ENCODE measurements at regions not wholly inside any gene's neighbourhood (a gene's known extent, or its start where the extent isn't known, plus 50 kb on each side); places are given as distances from the start of the nearest gene placed in this dataset.

DNA sequence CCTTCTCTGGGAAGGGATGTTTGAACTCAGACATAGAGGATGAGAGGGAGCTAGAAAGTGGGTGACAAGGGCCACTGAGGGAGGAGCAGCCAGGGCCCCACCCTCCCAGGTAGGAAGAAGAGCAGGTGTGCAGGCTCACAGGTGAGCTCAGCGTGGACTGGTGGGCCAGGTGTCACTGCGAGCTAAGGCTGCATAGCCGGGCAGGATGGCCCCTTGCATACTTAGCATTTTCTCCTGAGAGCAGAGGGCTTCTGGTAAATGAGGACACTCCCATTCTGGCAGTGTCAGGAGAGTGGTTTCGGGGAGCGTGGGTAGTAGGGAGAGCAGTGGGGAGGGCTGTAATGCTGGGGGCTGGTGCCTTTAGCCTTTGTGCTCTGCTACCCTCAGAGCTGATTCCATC lies 843.4 kb downstream of the TBC1D22A start:
- peaks cover 10% of the 10 kb centered on the region for H3K36me3 Mint-ChIP-seq (ENCODE audit: low read depth)
- peaks cover 5% of the 10 kb centered on the region for H3K27me3 Mint-ChIP-seq (ENCODE audit: insufficient read depth, low read depth, poor library complexity)
- Histone ChIP-seq H2AFZ (no peak overlapping the region), H4K20me1 (replicated peaks; ENCODE audit: insufficient read depth) (no peaks in the 10 kb centered on the region), H3K27ac (ENCODE audit: low read depth) (no peak overlapping the region), H3K27me3 (ENCODE audit: insufficient read depth) (no peaks in the 10 kb centered on the region), H3K9me2 (ENCODE audit: insufficient read depth) (no peaks in the 10 kb centered on the region), H3K36me3 (ENCODE audit: insufficient read depth) (peaks cover 3% of the 10 kb centered on the region; the same call in 1 of the 2 replicates), H3K4me3 (no peak overlapping the region), H3F3A (replicated peaks; ENCODE audit: low read depth) (no peaks in the 10 kb centered on the region), H3K79me2 (replicated peaks; ENCODE audit: insufficient read depth) (no peaks in the 10 kb centered on the region), H3K4me2 (no peak overlapping the region), H3K4me1 (ENCODE audit: insufficient read depth) (no peaks in the 10 kb centered on the region)
- TF ChIP-seq, protein P1, sequence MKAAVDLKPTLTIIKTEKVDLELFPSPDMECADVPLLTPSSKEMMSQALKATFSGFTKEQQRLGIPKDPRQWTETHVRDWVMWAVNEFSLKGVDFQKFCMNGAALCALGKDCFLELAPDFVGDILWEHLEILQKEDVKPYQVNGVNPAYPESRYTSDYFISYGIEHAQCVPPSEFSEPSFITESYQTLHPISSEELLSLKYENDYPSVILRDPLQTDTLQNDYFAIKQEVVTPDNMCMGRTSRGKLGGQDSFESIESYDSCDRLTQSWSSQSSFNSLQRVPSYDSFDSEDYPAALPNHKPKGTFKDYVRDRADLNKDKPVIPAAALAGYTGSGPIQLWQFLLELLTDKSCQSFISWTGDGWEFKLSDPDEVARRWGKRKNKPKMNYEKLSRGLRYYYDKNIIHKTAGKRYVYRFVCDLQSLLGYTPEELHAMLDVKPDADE (IDR thresholded peaks at IDR 0.05) = no peak
- TF ChIP-seq REST (IDR thresholded peaks at IDR 0.05; ENCODE audit: unreplicated experiment) (no peak), EZH2 (IDR thresholded peaks at IDR 0.05; ENCODE audit: low read depth, unreplicated experiment) (no peak), CREB1 (CRISPR knock-in tag; IDR thresholded peaks at IDR 0.05; ENCODE audit: low read depth) (no peak), EZH2phosphoT487 (IDR thresholded peaks at IDR 0.05; ENCODE audit: unreplicated experiment) (no peak), CTCF (conservative IDR thresholded peaks at IDR 0.05; ENCODE audit: low read depth in 2 of 2) (no peak), STAT1 (IDR thresholded peaks at IDR 0.05; ENCODE audit: unreplicated experiment) (no peak), POLR2AphosphoS5 (IDR thresholded peaks at IDR 0.05; ENCODE audit: low read depth) (no peak), ZNF114 (CRISPR knock-in tag; IDR thresholded peaks at IDR 0.05) (no peak), ZNF331 (CRISPR knock-in tag; IDR thresholded peaks at IDR 0.05; ENCODE audit: low read depth) (no peak), NANOG (IDR thresholded peaks at IDR 0.05; ENCODE audit: borderline replicate concordance) (no peak), JUNB (IDR thresholded peaks at IDR 0.05; ENCODE audit: unreplicated experiment) (no peak)
- TF ChIP-seq, protein P2, sequence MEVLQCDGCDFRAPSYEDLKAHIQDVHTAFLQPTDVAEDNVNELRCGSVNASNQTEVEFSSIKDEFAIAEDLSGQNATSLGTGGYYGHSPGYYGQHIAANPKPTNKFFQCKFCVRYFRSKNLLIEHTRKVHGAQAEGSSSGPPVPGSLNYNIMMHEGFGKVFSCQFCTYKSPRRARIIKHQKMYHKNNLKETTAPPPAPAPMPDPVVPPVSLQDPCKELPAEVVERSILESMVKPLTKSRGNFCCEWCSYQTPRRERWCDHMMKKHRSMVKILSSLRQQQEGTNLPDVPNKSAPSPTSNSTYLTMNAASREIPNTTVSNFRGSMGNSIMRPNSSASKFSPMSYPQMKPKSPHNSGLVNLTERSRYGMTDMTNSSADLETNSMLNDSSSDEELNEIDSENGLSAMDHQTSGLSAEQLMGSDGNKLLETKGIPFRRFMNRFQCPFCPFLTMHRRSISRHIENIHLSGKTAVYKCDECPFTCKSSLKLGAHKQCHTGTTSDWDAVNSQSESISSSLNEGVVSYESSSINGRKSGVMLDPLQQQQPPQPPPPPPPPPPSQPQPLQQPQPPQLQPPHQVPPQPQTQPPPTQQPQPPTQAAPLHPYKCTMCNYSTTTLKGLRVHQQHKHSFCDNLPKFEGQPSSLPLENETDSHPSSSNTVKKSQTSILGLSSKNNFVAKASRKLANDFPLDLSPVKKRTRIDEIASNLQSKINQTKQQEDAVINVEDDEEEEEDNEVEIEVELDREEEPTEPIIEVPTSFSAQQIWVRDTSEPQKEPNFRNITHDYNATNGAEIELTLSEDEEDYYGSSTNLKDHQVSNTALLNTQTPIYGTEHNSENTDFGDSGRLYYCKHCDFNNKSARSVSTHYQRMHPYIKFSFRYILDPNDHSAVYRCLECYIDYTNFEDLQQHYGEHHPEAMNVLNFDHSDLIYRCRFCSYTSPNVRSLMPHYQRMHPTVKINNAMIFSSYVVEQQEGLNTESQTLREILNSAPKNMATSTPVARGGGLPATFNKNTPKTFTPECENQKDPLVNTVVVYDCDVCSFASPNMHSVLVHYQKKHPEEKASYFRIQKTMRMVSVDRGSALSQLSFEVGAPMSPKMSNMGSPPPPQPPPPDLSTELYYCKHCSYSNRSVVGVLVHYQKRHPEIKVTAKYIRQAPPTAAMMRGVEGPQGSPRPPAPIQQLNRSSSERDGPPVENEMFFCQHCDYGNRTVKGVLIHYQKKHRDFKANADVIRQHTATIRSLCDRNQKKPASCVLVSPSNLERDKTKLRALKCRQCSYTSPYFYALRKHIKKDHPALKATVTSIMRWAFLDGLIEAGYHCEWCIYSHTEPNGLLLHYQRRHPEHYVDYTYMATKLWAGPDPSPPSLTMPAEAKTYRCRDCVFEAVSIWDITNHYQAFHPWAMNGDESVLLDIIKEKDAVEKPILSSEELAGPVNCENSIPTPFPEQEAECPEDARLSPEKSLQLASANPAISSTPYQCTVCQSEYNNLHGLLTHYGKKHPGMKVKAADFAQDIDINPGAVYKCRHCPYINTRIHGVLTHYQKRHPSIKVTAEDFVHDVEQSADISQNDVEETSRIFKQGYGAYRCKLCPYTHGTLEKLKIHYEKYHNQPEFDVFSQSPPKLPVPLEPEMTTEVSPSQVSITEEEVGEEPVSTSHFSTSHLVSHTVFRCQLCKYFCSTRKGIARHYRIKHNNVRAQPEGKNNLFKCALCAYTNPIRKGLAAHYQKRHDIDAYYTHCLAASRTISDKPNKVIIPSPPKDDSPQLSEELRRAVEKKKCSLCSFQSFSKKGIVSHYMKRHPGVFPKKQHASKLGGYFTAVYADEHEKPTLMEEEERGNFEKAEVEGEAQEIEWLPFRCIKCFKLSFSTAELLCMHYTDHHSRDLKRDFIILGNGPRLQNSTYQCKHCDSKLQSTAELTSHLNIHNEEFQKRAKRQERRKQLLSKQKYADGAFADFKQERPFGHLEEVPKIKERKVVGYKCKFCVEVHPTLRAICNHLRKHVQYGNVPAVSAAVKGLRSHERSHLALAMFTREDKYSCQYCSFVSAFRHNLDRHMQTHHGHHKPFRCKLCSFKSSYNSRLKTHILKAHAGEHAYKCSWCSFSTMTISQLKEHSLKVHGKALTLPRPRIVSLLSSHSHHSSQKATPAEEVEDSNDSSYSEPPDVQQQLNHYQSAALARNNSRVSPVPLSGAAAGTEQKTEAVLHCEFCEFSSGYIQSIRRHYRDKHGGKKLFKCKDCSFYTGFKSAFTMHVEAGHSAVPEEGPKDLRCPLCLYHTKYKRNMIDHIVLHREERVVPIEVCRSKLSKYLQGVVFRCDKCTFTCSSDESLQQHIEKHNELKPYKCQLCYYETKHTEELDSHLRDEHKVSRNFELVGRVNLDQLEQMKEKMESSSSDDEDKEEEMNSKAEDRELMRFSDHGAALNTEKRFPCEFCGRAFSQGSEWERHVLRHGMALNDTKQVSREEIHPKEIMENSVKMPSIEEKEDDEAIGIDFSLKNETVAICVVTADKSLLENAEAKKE (CRISPR knock-in tag; IDR thresholded peaks at IDR 0.05) = no peak
- DNase-seq (ENCODE audit: low spot score) = no peak
- H3K4me1 Mint-ChIP-seq = no peaks in the 10 kb centered on the region; the same call in 2 of the 3 replicates
- no peak overlapping the region for H3K4me3 Mint-ChIP-seq
- H3K9me3 Mint-ChIP-seq = peaks cover 80% of the 10 kb centered on the region
- H3K27ac Mint-ChIP-seq = no peak overlapping the region
- ATAC-seq = no peak

Measured in GM23338 (cell line).